ENCODE measurements at regions not wholly inside any gene's neighbourhood (a gene's known extent, or its start where the extent isn't known, plus 50 kb on each side); places are given as distances from the start of the nearest gene placed in this dataset.

DNA sequence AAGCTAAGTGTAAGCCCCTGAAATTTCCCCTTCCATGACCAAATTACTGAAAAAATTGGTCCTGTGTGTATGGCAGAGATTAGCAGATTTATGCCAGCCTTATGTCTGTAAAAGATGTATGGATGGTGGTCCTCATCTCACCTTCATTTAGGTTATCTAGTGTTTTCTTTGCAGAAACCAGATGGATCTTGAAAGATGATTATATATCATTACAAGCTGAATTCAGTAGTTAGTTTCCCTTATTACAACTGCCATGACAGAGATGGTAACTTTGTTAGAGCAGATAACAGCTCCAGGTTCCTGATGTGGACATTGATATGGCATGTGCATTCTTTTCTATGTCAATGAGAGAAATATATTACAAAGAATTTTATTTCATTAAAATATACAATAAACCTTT lies 1403.2 kb upstream of the CDH6 start:
- no peak overlapping the region for H3K4me3 ChIP-seq
- H3K27me3 ChIP-seq: no peaks in the 10 kb centered on the region
- no peaks in the 10 kb centered on the region for H3K36me3 Mint-ChIP-seq
- no peaks in the 10 kb centered on the region for H3K4me1 ChIP-seq
- H3K27ac Mint-ChIP-seq: no peak overlapping the region
- no peaks in the 10 kb centered on the region for H3K36me3 ChIP-seq
- H3F3A ChIP-seq (ENCODE audit: low read depth): no peaks in the 10 kb centered on the region
- no peaks in the 10 kb centered on the region for H3K4me1 Mint-ChIP-seq
- no peak overlapping the region for H3K27ac ChIP-seq
- H3K4me3 Mint-ChIP-seq: no peak overlapping the region
- no peaks in the 10 kb centered on the region for H3K27me3 Mint-ChIP-seq (ENCODE audit: insufficient read depth, low read depth)
- H2AFZ ChIP-seq (replicated peaks): no peak overlapping the region
- no peak overlapping the region for H3K9ac ChIP-seq
- H3K4me2 ChIP-seq: no peak overlapping the region
- TF ChIP-seq, protein P1, sequence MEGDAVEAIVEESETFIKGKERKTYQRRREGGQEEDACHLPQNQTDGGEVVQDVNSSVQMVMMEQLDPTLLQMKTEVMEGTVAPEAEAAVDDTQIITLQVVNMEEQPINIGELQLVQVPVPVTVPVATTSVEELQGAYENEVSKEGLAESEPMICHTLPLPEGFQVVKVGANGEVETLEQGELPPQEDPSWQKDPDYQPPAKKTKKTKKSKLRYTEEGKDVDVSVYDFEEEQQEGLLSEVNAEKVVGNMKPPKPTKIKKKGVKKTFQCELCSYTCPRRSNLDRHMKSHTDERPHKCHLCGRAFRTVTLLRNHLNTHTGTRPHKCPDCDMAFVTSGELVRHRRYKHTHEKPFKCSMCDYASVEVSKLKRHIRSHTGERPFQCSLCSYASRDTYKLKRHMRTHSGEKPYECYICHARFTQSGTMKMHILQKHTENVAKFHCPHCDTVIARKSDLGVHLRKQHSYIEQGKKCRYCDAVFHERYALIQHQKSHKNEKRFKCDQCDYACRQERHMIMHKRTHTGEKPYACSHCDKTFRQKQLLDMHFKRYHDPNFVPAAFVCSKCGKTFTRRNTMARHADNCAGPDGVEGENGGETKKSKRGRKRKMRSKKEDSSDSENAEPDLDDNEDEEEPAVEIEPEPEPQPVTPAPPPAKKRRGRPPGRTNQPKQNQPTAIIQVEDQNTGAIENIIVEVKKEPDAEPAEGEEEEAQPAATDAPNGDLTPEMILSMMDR (IDR thresholded peaks at IDR 0.05): no peak
- TF ChIP-seq EZH2phosphoT487 (IDR thresholded peaks at IDR 0.05) (no peak), EZH2 (IDR thresholded peaks at IDR 0.05) (no peak)
- DNase-seq (ENCODE audit: low spot score): no peak
- no peaks in the 10 kb centered on the region for H4K20me1 ChIP-seq (ENCODE audit: low read depth)
- peaks cover 4% of the 10 kb centered on the region for H3K9me3 Mint-ChIP-seq
- no peaks in the 10 kb centered on the region for H3K79me2 ChIP-seq (ENCODE audit: low read depth)
- no peaks in the 10 kb centered on the region for H3K9me3 ChIP-seq (ENCODE audit: low read depth)

DNA sequence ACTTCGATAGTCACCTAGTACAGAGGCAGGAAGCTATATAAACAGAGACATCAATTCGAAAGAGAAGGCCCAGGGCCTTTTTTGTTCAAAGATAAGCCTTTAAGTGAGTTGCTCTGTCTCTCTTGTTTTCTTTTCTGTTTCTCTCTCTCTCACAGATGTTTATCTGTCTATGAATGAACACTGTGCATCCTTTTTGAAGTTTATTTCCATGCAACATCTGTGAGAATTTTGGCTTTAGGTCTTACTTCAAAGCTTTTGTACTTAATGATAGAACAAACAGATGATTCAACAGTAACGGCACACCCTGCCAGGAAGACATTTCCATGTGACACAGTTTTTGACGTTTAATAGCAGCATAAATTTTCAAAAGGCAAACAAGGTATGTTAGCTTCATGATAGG lies 1413.1 kb upstream of the CDH6 start:
- Mint-ChIP-seq H3K4me3 (no peak overlapping the region), H3K27ac (no peak overlapping the region), H3K9me3 (no peaks in the 10 kb centered on the region), H3K27me3 (ENCODE audit: insufficient read depth, low read depth) (no peaks in the 10 kb centered on the region), H3K4me1 (peaks cover 7% of the 10 kb centered on the region), H3K36me3 (no peaks in the 10 kb centered on the region)
- H3F3A ChIP-seq (ENCODE audit: low read depth): no peaks in the 10 kb centered on the region
- H2AFZ ChIP-seq (replicated peaks): peak overlapping the region; percentile 93
- H3K9ac ChIP-seq: no peak overlapping the region
- H3K27me3 ChIP-seq: no peaks in the 10 kb centered on the region
- no peaks in the 10 kb centered on the region for H3K9me3 ChIP-seq (ENCODE audit: low read depth)
- H3K27ac ChIP-seq: no peak overlapping the region
- TF ChIP-seq EZH2phosphoT487 (IDR thresholded peaks at IDR 0.05) (no peak), EZH2 (IDR thresholded peaks at IDR 0.05) (no peak)
- TF ChIP-seq, protein P1 (IDR thresholded peaks at IDR 0.05): no peak
- H4K20me1 ChIP-seq (ENCODE audit: low read depth): no peaks in the 10 kb centered on the region
- no peaks in the 10 kb centered on the region for H3K79me2 ChIP-seq (ENCODE audit: low read depth)
- no peak overlapping the region for H3K4me3 ChIP-seq
- no peaks in the 10 kb centered on the region for H3K4me1 ChIP-seq
- H3K36me3 ChIP-seq: no peaks in the 10 kb centered on the region
- H3K4me2 ChIP-seq: no peak overlapping the region
- no peak for DNase-seq (ENCODE audit: low spot score)

DNA sequence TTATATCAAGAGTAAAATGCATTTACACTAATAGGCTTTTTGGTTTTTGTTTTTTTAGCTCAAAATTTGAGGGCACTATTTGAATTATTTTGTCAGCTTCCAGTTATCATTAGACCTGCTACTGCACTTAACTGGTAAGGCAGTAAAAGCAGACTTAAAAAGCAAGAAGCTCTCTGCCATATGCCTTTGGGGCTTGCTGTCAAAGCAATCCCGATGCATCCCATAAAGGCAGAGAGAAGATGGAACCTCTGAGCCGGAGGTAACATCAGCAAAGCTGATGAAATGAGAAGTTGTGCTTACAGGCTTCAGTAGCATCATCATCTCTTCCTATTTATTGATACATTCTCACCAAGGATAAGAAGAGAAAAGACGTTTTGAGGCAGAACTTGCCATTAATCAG lies 1414.3 kb upstream of the CDH6 start:
- H3K27ac Mint-ChIP-seq: peak overlapping the region; percentile 25
- H3F3A ChIP-seq (ENCODE audit: low read depth): no peaks in the 10 kb centered on the region
- H2AFZ ChIP-seq (replicated peaks): no peak overlapping the region

More for the DNA sequence above, 1414.3 kb upstream of the CDH6 start:
- Histone ChIP-seq H3K27ac (no peak overlapping the region), H3K9ac (no peak overlapping the region), H4K20me1 (ENCODE audit: low read depth) (no peaks in the 10 kb centered on the region), H3K4me1 (no peaks in the 10 kb centered on the region), H3K9me3 (ENCODE audit: low read depth) (no peaks in the 10 kb centered on the region), H3K36me3 (no peaks in the 10 kb centered on the region), H3K4me2 (no peak overlapping the region), H3K79me2 (ENCODE audit: low read depth) (no peaks in the 10 kb centered on the region), H3K4me3 (no peak overlapping the region), H3K27me3 (no peaks in the 10 kb centered on the region)
- Mint-ChIP-seq H3K36me3 (no peaks in the 10 kb centered on the region), H3K9me3 (no peaks in the 10 kb centered on the region), H3K27me3 (ENCODE audit: insufficient read depth, low read depth) (no peaks in the 10 kb centered on the region), H3K4me3 (no peak overlapping the region), H3K4me1 (peaks cover 5% of the 10 kb centered on the region)
- no peak for DNase-seq (ENCODE audit: low spot score)
- TF ChIP-seq EZH2phosphoT487 (IDR thresholded peaks at IDR 0.05) (no peak), EZH2 (IDR thresholded peaks at IDR 0.05) (no peak)
- TF ChIP-seq, protein P1 (IDR thresholded peaks at IDR 0.05): no peak
